ENCODE measurements at regions not wholly inside any gene's neighbourhood (a gene's known extent, or its start where the extent isn't known, plus 50 kb on each side); places are given as distances from the start of the nearest gene placed in this dataset.
A peak's percentile ranks its signal among the peaks of the same experiment; 100 is the strongest.

DNA sequence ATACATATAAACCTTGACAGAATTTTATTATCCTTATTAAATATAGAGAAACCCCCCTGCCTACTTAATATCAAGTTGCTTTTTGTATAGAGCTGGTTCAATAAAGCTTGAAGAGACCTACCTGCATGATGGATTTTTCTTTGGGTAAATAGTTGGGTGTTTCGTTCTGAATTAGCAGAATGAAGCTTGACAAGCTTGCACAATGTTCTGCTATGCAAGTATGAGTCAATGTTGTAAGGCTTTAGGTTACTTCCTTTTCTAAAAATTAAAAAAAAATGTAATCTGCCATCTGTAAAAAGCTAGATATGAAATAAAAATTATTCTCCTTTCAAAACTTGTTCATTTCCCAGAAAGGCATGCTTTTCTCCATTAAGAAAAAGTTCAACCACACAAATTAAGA lies 1662.6 kb upstream of the SEL1L start (continued):
- TF ChIP-seq, protein P1, sequence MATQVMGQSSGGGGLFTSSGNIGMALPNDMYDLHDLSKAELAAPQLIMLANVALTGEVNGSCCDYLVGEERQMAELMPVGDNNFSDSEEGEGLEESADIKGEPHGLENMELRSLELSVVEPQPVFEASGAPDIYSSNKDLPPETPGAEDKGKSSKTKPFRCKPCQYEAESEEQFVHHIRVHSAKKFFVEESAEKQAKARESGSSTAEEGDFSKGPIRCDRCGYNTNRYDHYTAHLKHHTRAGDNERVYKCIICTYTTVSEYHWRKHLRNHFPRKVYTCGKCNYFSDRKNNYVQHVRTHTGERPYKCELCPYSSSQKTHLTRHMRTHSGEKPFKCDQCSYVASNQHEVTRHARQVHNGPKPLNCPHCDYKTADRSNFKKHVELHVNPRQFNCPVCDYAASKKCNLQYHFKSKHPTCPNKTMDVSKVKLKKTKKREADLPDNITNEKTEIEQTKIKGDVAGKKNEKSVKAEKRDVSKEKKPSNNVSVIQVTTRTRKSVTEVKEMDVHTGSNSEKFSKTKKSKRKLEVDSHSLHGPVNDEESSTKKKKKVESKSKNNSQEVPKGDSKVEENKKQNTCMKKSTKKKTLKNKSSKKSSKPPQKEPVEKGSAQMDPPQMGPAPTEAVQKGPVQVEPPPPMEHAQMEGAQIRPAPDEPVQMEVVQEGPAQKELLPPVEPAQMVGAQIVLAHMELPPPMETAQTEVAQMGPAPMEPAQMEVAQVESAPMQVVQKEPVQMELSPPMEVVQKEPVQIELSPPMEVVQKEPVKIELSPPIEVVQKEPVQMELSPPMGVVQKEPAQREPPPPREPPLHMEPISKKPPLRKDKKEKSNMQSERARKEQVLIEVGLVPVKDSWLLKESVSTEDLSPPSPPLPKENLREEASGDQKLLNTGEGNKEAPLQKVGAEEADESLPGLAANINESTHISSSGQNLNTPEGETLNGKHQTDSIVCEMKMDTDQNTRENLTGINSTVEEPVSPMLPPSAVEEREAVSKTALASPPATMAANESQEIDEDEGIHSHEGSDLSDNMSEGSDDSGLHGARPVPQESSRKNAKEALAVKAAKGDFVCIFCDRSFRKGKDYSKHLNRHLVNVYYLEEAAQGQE (IDR thresholded peaks at IDR 0.05): no peak

DNA sequence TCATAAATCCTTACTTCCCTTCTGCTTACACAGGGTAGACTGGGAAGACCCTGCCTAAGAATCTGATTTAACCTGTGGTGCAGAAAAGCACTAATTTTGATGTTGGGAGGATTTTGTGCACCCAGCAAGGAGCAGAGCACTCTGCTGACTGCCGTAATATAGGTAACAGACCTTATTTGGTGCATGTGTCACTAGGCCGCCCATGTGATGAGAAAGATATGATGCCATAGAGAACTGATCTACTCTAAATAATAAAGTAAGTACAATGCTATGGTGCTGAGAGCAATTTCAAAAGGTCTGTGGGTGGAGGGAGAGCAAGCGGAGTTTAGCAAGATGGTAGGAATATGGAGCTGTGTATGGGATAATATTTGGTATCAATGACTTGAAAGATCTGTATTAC lies 1663.6 kb upstream of the SEL1L start:
- TF ChIP-seq SMC3 (IDR thresholded peaks at IDR 0.05): no peak
- no peak for TF ChIP-seq SREBF2 (IDR thresholded peaks at IDR 0.05)
- TF ChIP-seq, protein P2, sequence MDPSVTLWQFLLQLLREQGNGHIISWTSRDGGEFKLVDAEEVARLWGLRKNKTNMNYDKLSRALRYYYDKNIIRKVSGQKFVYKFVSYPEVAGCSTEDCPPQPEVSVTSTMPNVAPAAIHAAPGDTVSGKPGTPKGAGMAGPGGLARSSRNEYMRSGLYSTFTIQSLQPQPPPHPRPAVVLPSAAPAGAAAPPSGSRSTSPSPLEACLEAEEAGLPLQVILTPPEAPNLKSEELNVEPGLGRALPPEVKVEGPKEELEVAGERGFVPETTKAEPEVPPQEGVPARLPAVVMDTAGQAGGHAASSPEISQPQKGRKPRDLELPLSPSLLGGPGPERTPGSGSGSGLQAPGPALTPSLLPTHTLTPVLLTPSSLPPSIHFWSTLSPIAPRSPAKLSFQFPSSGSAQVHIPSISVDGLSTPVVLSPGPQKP (IDR thresholded peaks at IDR 0.05; ENCODE audit: low read depth, low read length): no peak
- TF ChIP-seq EHMT2 (IDR thresholded peaks at IDR 0.05; ENCODE audit: low read depth): no peak
- TF ChIP-seq FOSB (CRISPR knock-in tag; IDR thresholded peaks at IDR 0.05): no peak
- TF ChIP-seq ESRRA (IDR thresholded peaks at IDR 0.05; ENCODE audit: borderline replicate concordance, low read length): no peak
- TF ChIP-seq KDM5A (IDR thresholded peaks at IDR 0.05): no peak

DNA sequence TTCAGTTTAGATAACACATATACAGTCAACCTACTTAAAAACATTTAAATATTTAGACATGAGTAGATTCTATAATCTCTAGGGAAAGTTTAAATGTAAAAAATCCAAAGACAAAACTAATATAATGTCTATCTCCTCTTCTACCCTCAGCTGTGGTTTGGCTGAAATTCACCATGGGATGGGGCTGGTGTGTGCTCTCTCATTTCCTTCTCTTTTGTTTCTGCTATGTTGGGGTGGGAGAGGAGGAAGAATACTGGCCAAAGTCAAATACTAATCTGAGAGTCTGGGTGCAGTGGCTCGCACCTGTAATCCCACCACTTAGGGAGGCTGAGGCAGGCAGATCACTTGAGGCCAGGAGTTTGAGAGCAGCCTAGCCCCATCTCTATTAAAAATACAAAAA lies 1673.9 kb upstream of the SEL1L start:
- POLR2A ChIA-PET: no interaction called here
- CTCF ChIA-PET: no interaction called here
- Histone ChIP-seq H3K9me3 (no peaks in the 10 kb centered on the region), H3K27ac (no peak overlapping the region), H3K4me1 (no peaks in the 10 kb centered on the region), H3K4me2 (no peak overlapping the region), H3K4me3 (no peak overlapping the region)
- TF ChIP-seq EHF (CRISPR knock-in tag; IDR thresholded peaks at IDR 0.05) (no peak), ZFP36 (IDR thresholded peaks at IDR 0.05; ENCODE audit: borderline replicate concordance, partially characterized antibody) (no peak), TP53 (CRISPR knock-in tag; IDR thresholded peaks at IDR 0.05) (no peak)
- TF ChIP-seq, protein P3, sequence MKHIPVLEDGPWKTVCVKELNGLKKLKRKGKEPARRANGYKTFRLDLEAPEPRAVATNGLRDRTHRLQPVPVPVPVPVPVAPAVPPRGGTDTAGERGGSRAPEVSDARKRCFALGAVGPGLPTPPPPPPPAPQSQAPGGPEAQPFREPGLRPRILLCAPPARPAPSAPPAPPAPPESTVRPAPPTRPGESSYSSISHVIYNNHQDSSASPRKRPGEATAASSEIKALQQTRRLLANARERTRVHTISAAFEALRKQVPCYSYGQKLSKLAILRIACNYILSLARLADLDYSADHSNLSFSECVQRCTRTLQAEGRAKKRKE (CRISPR knock-in tag; IDR thresholded peaks at IDR 0.05; ENCODE audit: low read depth): no peak
- WGBS (ENCODE audit: missing lambda C conversion rate): 8% methylated on average over 1 of the region's 1 CpG
- ATAC-seq: no peak
- no peak for FAIRE-seq
- DNase-seq (ENCODE audit: low read depth in 1 of 2, low spot score in 1 of 2): no peak

More for the DNA sequence above, 1663.6 kb upstream of the SEL1L start:
- ChIA-PET POLR2A (no interaction called here), CTCF (no interaction called here)
- H3K4me2 ChIP-seq: no peak overlapping the region
- H3K27ac ChIP-seq: no peak overlapping the region
- H3K4me1 ChIP-seq: no peaks in the 10 kb centered on the region
- no peak for DNase-seq (ENCODE audit: low read depth in 1 of 2, low spot score in 1 of 2)
- H3K4me3 ChIP-seq: no peak overlapping the region
- FAIRE-seq: no peak
- WGBS (ENCODE audit: missing lambda C conversion rate): 5% methylated on average over 3 of the region's 3 CpGs
- H3K9me3 ChIP-seq: no peaks in the 10 kb centered on the region
- ATAC-seq: no peak

DNA sequence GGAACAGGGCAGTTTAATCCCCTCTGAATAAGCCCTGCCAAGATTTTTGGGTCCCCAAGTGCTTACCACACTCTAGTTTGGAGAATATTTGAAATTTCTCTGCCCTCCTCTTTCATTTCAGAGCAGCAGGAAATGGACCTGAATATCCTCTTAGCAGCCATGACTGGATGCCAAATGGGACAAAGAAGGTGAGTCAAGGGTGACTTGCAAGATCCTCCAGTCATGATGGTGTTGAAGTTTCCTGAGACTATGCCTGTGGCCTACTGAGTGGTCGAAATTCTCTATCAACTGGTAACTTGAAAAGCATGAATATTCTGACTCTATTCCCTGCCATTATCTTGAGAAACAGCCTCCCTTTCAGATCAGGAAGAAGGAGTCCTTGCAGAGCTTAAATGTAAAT lies 1674.7 kb upstream of the SEL1L start:
- TF ChIP-seq TP53 (CRISPR knock-in tag; IDR thresholded peaks at IDR 0.05): no peak
- TF ChIP-seq NFE2L2 (conservative IDR thresholded peaks at IDR 0.05; ENCODE audit: low read length): 0 out of 2 replicates have a peak, but pooled peaks have one; percentile 5
- FAIRE-seq (no peak), ATAC-seq (no peak), DNase-seq (ENCODE audit: low read depth in 1 of 2, low spot score in 1 of 2) (peak in 1 of 2 experiments; percentile 4)
- Histone ChIP-seq H3K4me1 (no peaks in the 10 kb centered on the region), H3K9me3 (no peaks in the 10 kb centered on the region), H3K27ac (no peak overlapping the region), H3K4me3 (no peak overlapping the region), H3K4me2 (no peak overlapping the region)
- ChIA-PET CTCF (no interaction called here), POLR2A (no interaction called here)
- 0% methylated on average over 1 of the region's 1 CpG for WGBS (ENCODE audit: missing lambda C conversion rate)

DNA sequence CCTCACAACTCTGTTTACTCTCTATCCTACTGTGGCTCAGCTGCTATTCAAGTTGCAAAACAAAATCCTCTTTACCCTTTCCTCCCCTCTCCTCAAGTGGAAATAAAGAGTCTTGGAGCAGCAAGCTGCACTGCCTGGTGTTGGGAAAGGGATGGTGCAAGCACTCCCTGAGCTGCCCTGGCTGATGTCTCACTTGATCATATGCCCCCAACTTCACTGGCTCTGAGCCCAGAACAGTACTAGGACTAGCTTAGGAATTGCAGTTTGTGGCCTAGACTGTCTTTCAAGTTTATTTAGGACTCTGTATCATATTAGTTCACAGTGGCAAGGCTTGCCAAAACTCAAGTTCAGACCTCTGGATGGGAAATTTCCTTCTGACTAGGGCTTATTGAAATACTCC lies 1683.8 kb upstream of the SEL1L start:
- Histone ChIP-seq H3K9me3 (no peaks in the 10 kb centered on the region), H3K4me2 (no peak overlapping the region), H3K27ac (no peak overlapping the region), H3K4me1 (no peaks in the 10 kb centered on the region), H3K4me3 (no peak overlapping the region)
- no peak for ATAC-seq
- ChIA-PET POLR2A (no interaction called here), CTCF (interaction anchor here (0.5 to 0.6 kb wide), 2 partner anchors 14 to 38 kb away, joined by 3 to 4 read pairs; no protein-coding TSS in a partner anchor)
- no peak for DNase-seq (ENCODE audit: low read depth in 1 of 2, low spot score in 1 of 2)
- no peak for FAIRE-seq
- TF ChIP-seq HOXB13 (CRISPR knock-in tag; IDR thresholded peaks at IDR 0.05; ENCODE audit: low read depth): no peak
- TF ChIP-seq, protein P4, sequence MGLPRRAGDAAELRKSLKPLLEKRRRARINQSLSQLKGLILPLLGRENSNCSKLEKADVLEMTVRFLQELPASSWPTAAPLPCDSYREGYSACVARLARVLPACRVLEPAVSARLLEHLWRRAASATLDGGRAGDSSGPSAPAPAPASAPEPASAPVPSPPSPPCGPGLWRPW (IDR thresholded peaks at IDR 0.05): no peak
- TF ChIP-seq SREBF2 (IDR thresholded peaks at IDR 0.05): no peak
- no peak for TF ChIP-seq TFCP2L1 (CRISPR knock-in tag; IDR thresholded peaks at IDR 0.05)
- no peak for TF ChIP-seq CEBPB (IDR thresholded peaks at IDR 0.05)
- TF ChIP-seq CBX8 (IDR thresholded peaks at IDR 0.05): no peak
- no peak for TF ChIP-seq POLR2AphosphoS2 (conservative IDR thresholded peaks at IDR 0.05; ENCODE audit: low read length)
- TF ChIP-seq FOSL2 (IDR thresholded peaks at IDR 0.05): no peak
- no peak for TF ChIP-seq FOSL2 (CRISPR knock-in tag; IDR thresholded peaks at IDR 0.05)
- no peak for TF ChIP-seq JUN (IDR thresholded peaks at IDR 0.05)
